PC-9 (cell line): ENCODE measurements at regions not wholly inside any gene's neighbourhood (a gene's known extent, or its start where the extent isn't known, plus 50 kb on each side); places are given as distances from the start of the nearest gene placed in this dataset.
A peak's percentile ranks its signal among the peaks of the same experiment; 100 is the strongest.
"Not testable (repeated sequence)": the region's sequence is repeated elsewhere in the genome, so short reads cannot be mapped to it uniquely, and the experiment has no call there.

Experiments
- BruUV-seq: library from RNA; stranded (reverse); fragments of 400-500 nt; replicated peaks from 2 replicates; lab custom pipeline; 2021; lab: Mats Ljungman, UMichigan
- CTCF ChIA-PET: fragments of 300-600 bp; sonication (Branson Sonifier 250); formaldehyde crosslinking; loops from one replicate; lab custom pipeline; 2022; ENCODE audit warnings: antibody characterized with exemption; lab: Charles Lee
- POLR2A ChIA-PET: fragments of 300-600 bp; sonication (Branson Sonifier 250); formaldehyde crosslinking; loops from one replicate; lab custom pipeline; 2022; ENCODE audit warnings: antibody characterized with exemption; ENCODE audit not compliant: unreplicated experiment; lab: Charles Lee
- DNase-seq, 2 experiments: peaks; one replicate each; pipeline versions ENCODE4 v3.0.0 to v3.0.0-alpha.2; 2015 to 2022; ENCODE audit warnings: mixed read lengths in 1 of 2
- H2AFZ ChIP-seq: fragments of 200-600 bp; sonication (generic); 2 replicates; pipeline ENCODE4 v1.8.1; 2017; ENCODE audit warnings: antibody characterized with exemption
- H3F3A ChIP-seq: fragments of 200-600 bp; sonication (generic); 2 replicates; pipeline ENCODE4 v1.8.1; 2017; ENCODE audit warnings: antibody characterized with exemption, mild to moderate bottlenecking, low read depth; ENCODE audit not compliant: insufficient read depth
- H3K27ac ChIP-seq: fragments of 200-600 bp; sonication (generic); 2 replicates; pipeline ENCODE4 v1.6.1; 2016; ENCODE audit warnings: mixed run types
- H3K27me3 ChIP-seq: fragments of 200-600 bp; sonication (generic); 2 replicates; pipeline ENCODE4 v1.6.1; 2016; ENCODE audit warnings: low read depth, mixed run types; ENCODE audit not compliant: insufficient read depth
- H3K36me3 ChIP-seq: fragments of 200-600 bp; sonication (generic); 2 replicates; pipeline ENCODE4 v1.6.1; 2016; ENCODE audit warnings: low read depth, mixed run types
- H3K4me1 ChIP-seq: fragments of 200-600 bp; sonication (generic); replicated peaks from 2 replicates; pipeline ENCODE4 v1.6.1; 2016; ENCODE audit warnings: mixed run types; ENCODE audit not compliant: insufficient read depth
- H3K4me2 ChIP-seq: fragments of 200-600 bp; sonication (generic); 2 replicates; pipeline ENCODE4 v1.6.1; 2017; ENCODE audit warnings: mixed run types
- H3K4me3 ChIP-seq: fragments of 200-600 bp; sonication (generic); 2 replicates; pipeline ENCODE4 v1.6.1; 2016; ENCODE audit warnings: mixed run types
- H3K79me2 ChIP-seq: fragments of 200-600 bp; sonication (generic); 2 replicates; pipeline ENCODE4 v1.6.1; 2017; ENCODE audit warnings: low read depth, mixed run types
- H3K9me2 ChIP-seq: fragments of 200-600 bp; sonication (generic); 2 replicates; pipeline ENCODE4 v1.8.1; 2017; ENCODE audit warnings: mild to moderate bottlenecking; ENCODE audit not compliant: insufficient read depth
- H3K9me3 ChIP-seq: fragments of 200-600 bp; sonication (generic); 2 replicates; pipeline ENCODE4 v1.8.1; 2016; ENCODE audit warnings: low read depth; ENCODE audit not compliant: insufficient read depth
- H4K20me1 ChIP-seq: fragments of 200-600 bp; sonication (generic); 2 replicates; pipeline ENCODE4 v1.8.1; 2017; ENCODE audit not compliant: insufficient read depth
- EZH2 ChIP-seq: fragments of 200-600 bp; sonication (generic); IDR thresholded peaks from 2 replicates; pipeline ENCODE4 v1.8.0; 2017; ENCODE audit warnings: antibody characterized with exemption, low read depth
- intact Hi-C: fragments of 100-400 bp; cut with micrococcal nuclease; formaldehyde crosslinking; loops from one replicate; pipeline ENCODE4 v1.10.0; 2022; ENCODE audit not compliant: unreplicated experiment
- TF ChIP-seq, protein P1 (sequence below): fragments of 200-600 bp; sonication (generic); conservative IDR thresholded peaks from 2 replicates; pipeline ENCODE4 v1.6.1; 2017; ENCODE audit warnings: mixed run types, antibody characterized with exemption, mild to moderate bottlenecking, moderate library complexity

DNA sequence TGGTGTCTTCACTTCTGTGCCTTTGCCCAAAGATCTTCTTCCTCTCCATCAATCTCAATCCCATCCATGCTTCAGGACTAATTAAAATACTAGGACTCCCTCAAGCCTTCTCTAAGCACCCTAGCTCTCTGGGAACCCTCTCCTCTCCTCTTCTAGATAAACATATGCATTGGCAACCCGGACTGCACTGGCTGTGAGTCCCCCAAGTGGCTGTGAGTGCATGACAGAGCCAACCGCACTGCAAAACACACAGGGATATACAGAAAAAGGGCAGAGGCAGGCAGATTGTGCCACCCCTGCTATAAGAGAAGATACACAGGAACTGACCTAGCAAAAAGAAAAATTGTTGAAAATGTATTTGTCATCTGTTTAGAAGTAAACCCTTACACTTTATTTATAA, 457.1 kb downstream of the MFSD1 start:
- Histone ChIP-seq H3F3A (no peaks in the 10 kb centered on the region), H3K9me2 (no peaks in the 10 kb centered on the region), H3K9me3 (no peaks in the 10 kb centered on the region), H3K36me3 (no peaks in the 10 kb centered on the region), H2AFZ (no peak overlapping the region), H3K4me2 (no peak overlapping the region), H3K27me3 (no peaks in the 10 kb centered on the region), H4K20me1 (no peaks in the 10 kb centered on the region), H3K79me2 (no peaks in the 10 kb centered on the region), H3K4me3 (no peak overlapping the region), H3K27ac (no peak overlapping the region), H3K4me1 (no peaks in the 10 kb centered on the region)
- CTCF ChIA-PET = interaction anchor here (0.5 to 0.6 kb wide), 3 partner anchors 102 to 787 kb away, joined by 3 read pairs; no protein-coding TSS in a partner anchor
- POLR2A ChIA-PET = no interaction called here
- TF ChIP-seq, protein P1, sequence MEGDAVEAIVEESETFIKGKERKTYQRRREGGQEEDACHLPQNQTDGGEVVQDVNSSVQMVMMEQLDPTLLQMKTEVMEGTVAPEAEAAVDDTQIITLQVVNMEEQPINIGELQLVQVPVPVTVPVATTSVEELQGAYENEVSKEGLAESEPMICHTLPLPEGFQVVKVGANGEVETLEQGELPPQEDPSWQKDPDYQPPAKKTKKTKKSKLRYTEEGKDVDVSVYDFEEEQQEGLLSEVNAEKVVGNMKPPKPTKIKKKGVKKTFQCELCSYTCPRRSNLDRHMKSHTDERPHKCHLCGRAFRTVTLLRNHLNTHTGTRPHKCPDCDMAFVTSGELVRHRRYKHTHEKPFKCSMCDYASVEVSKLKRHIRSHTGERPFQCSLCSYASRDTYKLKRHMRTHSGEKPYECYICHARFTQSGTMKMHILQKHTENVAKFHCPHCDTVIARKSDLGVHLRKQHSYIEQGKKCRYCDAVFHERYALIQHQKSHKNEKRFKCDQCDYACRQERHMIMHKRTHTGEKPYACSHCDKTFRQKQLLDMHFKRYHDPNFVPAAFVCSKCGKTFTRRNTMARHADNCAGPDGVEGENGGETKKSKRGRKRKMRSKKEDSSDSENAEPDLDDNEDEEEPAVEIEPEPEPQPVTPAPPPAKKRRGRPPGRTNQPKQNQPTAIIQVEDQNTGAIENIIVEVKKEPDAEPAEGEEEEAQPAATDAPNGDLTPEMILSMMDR = no peak
- no peak for TF ChIP-seq EZH2
- no peak for DNase-seq
- no TSS peak for BruUV-seq
- intact Hi-C loops = loop anchor here (10.0 kb wide), 2 partner anchors 124 to 724 kb away; no protein-coding TSS in a partner anchor

DNA sequence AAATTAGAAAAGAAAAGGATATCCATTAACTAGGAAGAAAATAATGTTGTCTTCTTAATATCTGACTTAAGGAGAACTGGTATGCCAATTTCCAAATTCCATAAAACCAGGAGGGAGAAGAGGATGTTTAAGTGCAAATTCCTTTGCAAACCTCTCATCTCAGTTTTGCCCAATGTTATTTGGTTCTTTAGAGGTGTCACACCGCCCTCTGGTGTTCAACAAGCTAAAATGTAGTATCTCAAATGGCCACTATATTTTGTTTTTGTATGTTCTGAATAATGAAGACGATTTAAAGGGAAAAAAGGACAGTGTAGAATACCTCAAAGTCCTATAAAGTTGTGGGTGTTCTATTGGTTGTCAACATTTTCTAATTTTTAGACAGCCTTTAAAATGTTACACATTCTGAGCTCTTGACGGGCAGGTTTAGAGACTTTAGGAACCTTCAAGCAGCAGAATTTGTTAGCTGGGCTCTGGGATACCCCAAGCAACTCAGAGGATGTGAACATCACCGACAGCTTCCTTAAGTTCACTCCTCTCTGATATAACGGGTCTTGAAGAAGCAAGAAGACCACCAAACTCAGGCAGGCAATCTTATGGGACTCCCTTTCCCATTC, 458.3 kb downstream of the MFSD1 start:
- no peaks in the 10 kb centered on the region for H3K9me2 ChIP-seq
- no peak overlapping the region for H3K4me2 ChIP-seq
- DNase-seq = peak; percentile 45 to 57
- H2AFZ ChIP-seq = no peak overlapping the region
- no peaks in the 10 kb centered on the region for H3F3A ChIP-seq
- no peaks in the 10 kb centered on the region for H3K36me3 ChIP-seq
- intact Hi-C loops = loop anchor here (1.0 to 10.0 kb wide), 9 partner anchors 225 to 1227 kb away; no protein-coding TSS in a partner anchor
- TF ChIP-seq, protein P1 = peak; percentile 91
- no peak for TF ChIP-seq EZH2
- no peaks in the 10 kb centered on the region for H3K27me3 ChIP-seq
- H3K4me3 ChIP-seq = no peak overlapping the region
- POLR2A ChIA-PET = no interaction called here
- H3K9me3 ChIP-seq = no peaks in the 10 kb centered on the region
- BruUV-seq = no TSS peak
- CTCF ChIA-PET = interaction anchor here (0.6 to 1.3 kb wide), 5 partner anchors 270 to 625 kb away, joined by 3 to 10 read pairs (median 3); no protein-coding TSS in a partner anchor
- no peak overlapping the region for H3K27ac ChIP-seq
- no peaks in the 10 kb centered on the region for H3K79me2 ChIP-seq
- no peaks in the 10 kb centered on the region for H3K4me1 ChIP-seq
- H4K20me1 ChIP-seq = no peaks in the 10 kb centered on the region

DNA sequence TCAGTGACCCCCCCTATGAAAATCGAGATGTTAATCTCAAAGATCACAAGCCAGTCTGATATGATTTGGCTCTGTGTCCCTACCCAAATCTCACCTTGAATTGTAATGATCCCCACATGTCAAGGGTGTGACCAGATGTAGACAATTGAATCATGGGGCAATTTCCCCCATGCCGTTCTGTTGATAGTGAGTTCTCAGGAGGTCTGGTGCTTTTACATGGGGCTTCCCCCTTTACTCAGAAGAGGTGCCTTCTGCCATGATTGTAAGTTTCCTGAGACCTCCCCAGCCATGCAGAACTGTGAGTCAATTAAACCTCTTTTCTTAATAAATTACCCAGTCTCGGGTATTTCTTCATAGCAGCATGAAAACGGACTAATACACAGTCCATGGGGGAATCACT, 459.5 kb downstream of the MFSD1 start:
- H4K20me1 ChIP-seq, H3K4me1 ChIP-seq, H3K4me3 ChIP-seq, H3F3A ChIP-seq, H3K9me2 ChIP-seq, H3K9me3 ChIP-seq, H3K79me2 ChIP-seq, BruUV-seq, H3K4me2 ChIP-seq, H3K36me3 ChIP-seq, DNase-seq, H3K27me3 ChIP-seq, POLR2A ChIA-PET, H2AFZ ChIP-seq, H3K27ac ChIP-seq: not testable (repeated sequence)
- CTCF ChIA-PET = interaction anchor here (1.3 kb wide), 1 partner anchor 466 kb away, joined by 4 read pairs; no protein-coding TSS in a partner anchor
- intact Hi-C loops = loop anchor here (5.0 to 10.0 kb wide), 7 partner anchors 223 to 1226 kb away; no protein-coding TSS in a partner anchor
